Caco-2 (cell line): ENCODE measurements at regions not wholly inside any gene's neighbourhood (a gene's known extent, or its start where the extent isn't known, plus 50 kb on each side); places are given as distances from the start of the nearest gene placed in this dataset.

Experiments
- BruUV-seq: library from RNA; stranded (reverse); fragments of 400-500 nt; replicated peaks from 2 replicates; lab custom pipeline; 2021; lab: Mats Ljungman, UMichigan
- CTCF ChIA-PET: fragments of 300-600 bp; sonication (Branson Sonifier 250); formaldehyde crosslinking; loops from one replicate; lab custom pipeline; 2022; ENCODE audit warnings: antibody characterized with exemption; lab: Charles Lee
- POLR2A ChIA-PET: fragments of 300-600 bp; sonication (Branson Sonifier 250); formaldehyde crosslinking; loops from one replicate; lab custom pipeline; 2022; ENCODE audit warnings: antibody characterized with exemption; lab: Charles Lee
- DNase-seq, 2 experiments: peaks; one replicate each; pipeline versions ENCODE4 v3.0.0 to v3.0.0-alpha.2; 2020 to 2022
- H3K27me3 ChIP-seq: replicated peaks from 2 replicates; pipeline ENCODE4 v1.6.0; 2011; ENCODE audit warnings: low read length; ENCODE audit not compliant: control insufficient read depth, insufficient read depth
- H3K36me3 ChIP-seq: 2 replicates; pipeline ENCODE4 v1.5.1; 2011; ENCODE audit warnings: low read length; ENCODE audit not compliant: control insufficient read depth, insufficient read depth
- H3K4me1 ChIP-seq: fragments of 250-450 bp; sonication (Bioruptor Pico); 2 replicates; pipeline ENCODE4 v1.5.1; 2020; ENCODE audit warnings: mild to moderate bottlenecking
- H3K4me3 ChIP-seq: 2 replicates; pipeline ENCODE4 v1.5.1; 2011; ENCODE audit warnings: low read depth, mild to moderate bottlenecking, control low read depth, low read length
- H3K9me3 ChIP-seq: fragments of 250-450 bp; sonication (Bioruptor Pico); 2 replicates; pipeline ENCODE4 v1.5.1; 2020; ENCODE audit warnings: mild to moderate bottlenecking, moderate library complexity
- H3K27ac Mint-ChIP-seq: one replicate; pipeline ENCODE4 v1.8.0; 2022; ENCODE audit warnings: mixed read lengths; ENCODE audit not compliant: unreplicated experiment
- H3K27me3 Mint-ChIP-seq: one replicate; pipeline ENCODE4 v1.8.0; 2022; ENCODE audit warnings: mixed read lengths; ENCODE audit not compliant: insufficient read depth, unreplicated experiment
- H3K36me3 Mint-ChIP-seq: one replicate; pipeline ENCODE4 v1.8.0; 2022; ENCODE audit warnings: mild to moderate bottlenecking, mixed read lengths; ENCODE audit not compliant: insufficient read depth, unreplicated experiment
- H3K4me1 Mint-ChIP-seq: one replicate; pipeline ENCODE4 v1.8.0; 2022; ENCODE audit warnings: low read depth, mixed read lengths; ENCODE audit not compliant: unreplicated experiment
- H3K4me3 Mint-ChIP-seq: one replicate; pipeline ENCODE4 v1.8.0; 2022; ENCODE audit warnings: mild to moderate bottlenecking, moderate library complexity, mixed read lengths; ENCODE audit not compliant: unreplicated experiment
- H3K9me3 Mint-ChIP-seq: one replicate; pipeline ENCODE4 v1.8.0; 2022; ENCODE audit warnings: mixed read lengths; ENCODE audit not compliant: unreplicated experiment
- CTCF ChIP-seq, 2 experiments: fragments of 200-600 bp in 1 of 2; IDR thresholded peaks; 1 replicate in 1 of 2; 2 replicates in 1 of 2; pipeline versions ENCODE4 v1.5.1 to v1.8.0; 2011 to 2022; ENCODE audit warnings: antibody characterized with exemption in 1 of 2, control low read depth in 1 of 2, inconsistent platforms in 1 of 2, low read depth in 1 of 2, low read length in 1 of 2, mild to moderate bottlenecking in 1 of 2, moderate library complexity in 1 of 2; ENCODE audit not compliant: insufficient read depth in 1 of 2, severe bottlenecking in 1 of 2, unreplicated experiment in 1 of 2
- intact Hi-C: fragments of 100-400 bp; cut with micrococcal nuclease; formaldehyde crosslinking; loops from one replicate; pipeline ENCODE4 v1.10.0; 2022; ENCODE audit not compliant: unreplicated experiment

- POLR2A ChIA-PET: no interaction called here
- Mint-ChIP-seq H3K4me3 (no peak overlapping the region), H3K9me3 (no peaks in the 10 kb centered on the region), H3K36me3 (no peaks in the 10 kb centered on the region), H3K27me3 (peaks cover 2% of the 10 kb centered on the region), H3K4me1 (no peaks in the 10 kb centered on the region), H3K27ac (no peak overlapping the region)
- DNase-seq: no peak
- TF ChIP-seq CTCF (IDR thresholded peaks at IDR 0.05; ENCODE audit: insufficient read depth in 1 of 2, low read depth in 1 of 2, low read length in 1 of 2, severe bottlenecking in 1 of 2, unreplicated experiment in 1 of 2): no peak
- no peak overlapping the region for H3K4me3 ChIP-seq
- no peaks in the 10 kb centered on the region for H3K9me3 ChIP-seq
- H3K36me3 ChIP-seq: no peaks in the 10 kb centered on the region
- no TSS peak for BruUV-seq
- CTCF ChIA-PET: no interaction called here
- intact Hi-C loops: no loop called here
- no peaks in the 10 kb centered on the region for H3K4me1 ChIP-seq
- H3K27me3 ChIP-seq: no peaks in the 10 kb centered on the region
Measured at GRCh38 chr3:146969356-146969755, 364.2 kb upstream of the PLSCR5 start.

GRCh38 chr3:146968204-146968651 is 363.1 kb upstream of the PLSCR5 start:
- POLR2A ChIA-PET: no interaction called here
- no peaks in the 10 kb centered on the region for H3K9me3 ChIP-seq
- Mint-ChIP-seq H3K27me3 (peaks cover 2% of the 10 kb centered on the region), H3K27ac (no peak overlapping the region), H3K4me3 (no peak overlapping the region), H3K36me3 (no peaks in the 10 kb centered on the region), H3K9me3 (peaks cover 6% of the 10 kb centered on the region), H3K4me1 (no peaks in the 10 kb centered on the region)
- H3K36me3 ChIP-seq: no peaks in the 10 kb centered on the region
- BruUV-seq: no TSS peak
- CTCF ChIA-PET: no interaction called here
- no peaks in the 10 kb centered on the region for H3K4me1 ChIP-seq
- no peak for DNase-seq
- TF ChIP-seq CTCF (IDR thresholded peaks at IDR 0.05; ENCODE audit: insufficient read depth in 1 of 2, low read depth in 1 of 2, low read length in 1 of 2, severe bottlenecking in 1 of 2, unreplicated experiment in 1 of 2): no peak
- no peak overlapping the region for H3K4me3 ChIP-seq
- no peaks in the 10 kb centered on the region for H3K27me3 ChIP-seq
- intact Hi-C loops: no loop called here

- H3K27me3 Mint-ChIP-seq: peaks cover 2% of the 10 kb centered on the region
- H3K4me1 Mint-ChIP-seq: no peaks in the 10 kb centered on the region
- CTCF ChIA-PET: no interaction called here
- H3K27ac Mint-ChIP-seq: no peak overlapping the region
- no peaks in the 10 kb centered on the region for H3K27me3 ChIP-seq
- H3K36me3 ChIP-seq: no peaks in the 10 kb centered on the region
- intact Hi-C loops: no loop called here
- no peak overlapping the region for H3K4me3 ChIP-seq
- peaks cover 9% of the 10 kb centered on the region for H3K9me3 Mint-ChIP-seq
- DNase-seq: no peak
- no TSS peak for BruUV-seq
- TF ChIP-seq CTCF (IDR thresholded peaks at IDR 0.05; ENCODE audit: insufficient read depth in 1 of 2, low read depth in 1 of 2, low read length in 1 of 2, severe bottlenecking in 1 of 2, unreplicated experiment in 1 of 2): no peak
- no peaks in the 10 kb centered on the region for H3K4me1 ChIP-seq
- H3K36me3 Mint-ChIP-seq: no peaks in the 10 kb centered on the region
- POLR2A ChIA-PET: no interaction called here
- no peaks in the 10 kb centered on the region for H3K9me3 ChIP-seq
- H3K4me3 Mint-ChIP-seq: no peak overlapping the region
Measured at GRCh38 chr3:146967783-146968182, 362.6 kb upstream of the PLSCR5 start.
